ENCODE measurements at regions not wholly inside any gene's neighbourhood (a gene's known extent, or its start where the extent isn't known, plus 50 kb on each side); places are given as distances from the start of the nearest gene placed in this dataset.

DNA sequence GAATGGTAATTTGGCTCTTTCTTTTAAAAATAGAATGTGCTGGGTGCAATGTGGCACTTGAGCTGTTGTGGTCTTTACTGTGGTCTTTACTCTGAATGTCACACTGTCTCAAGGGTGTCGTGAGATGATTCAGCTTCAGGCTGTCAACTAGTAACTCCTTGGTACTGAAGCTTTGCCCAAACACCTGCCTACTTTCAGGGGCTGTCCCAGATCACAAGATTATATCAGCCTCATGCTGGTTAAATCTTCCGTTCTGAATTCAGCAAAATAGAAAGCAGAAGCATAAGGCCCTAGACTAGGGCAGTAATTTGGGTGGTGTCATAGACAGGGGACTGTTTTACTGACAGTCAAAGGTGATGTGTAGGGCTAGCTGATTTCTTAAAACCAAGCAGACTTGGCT is 110.9 kb downstream of the BAMBI start:
- Histone ChIP-seq H3K4me2 (ENCODE audit: low read depth, low read length) (no peak overlapping the region), H3K9me2 (replicated peaks; ENCODE audit: insufficient read depth, low read length) (no peaks in the 10 kb centered on the region), H3K27me3 (replicated peaks; ENCODE audit: insufficient read depth, low read length) (no peaks in the 10 kb centered on the region), H3K4me1 (ENCODE audit: low read length) (no peaks in the 10 kb centered on the region), H3K27ac (ENCODE audit: low read length) (no peak overlapping the region), H3K79me2 (ENCODE audit: low read length) (no peaks in the 10 kb centered on the region), H2AFZ (ENCODE audit: low read length) (no peak overlapping the region), H3K4me3 (ENCODE audit: low read length) (no peak overlapping the region), H3K9me3 (replicated peaks; ENCODE audit: insufficient read depth, low read length) (no peaks in the 10 kb centered on the region), H3K9ac (ENCODE audit: low read length) (no peak overlapping the region), H4K20me1 (ENCODE audit: insufficient read depth, low read length) (no peaks in the 10 kb centered on the region), H3K36me3 (replicated peaks; ENCODE audit: insufficient read depth, low read length) (no peaks in the 10 kb centered on the region), H3F3A (ENCODE audit: insufficient read depth, low read length) (no peaks in the 10 kb centered on the region)
- no peak for DNase-seq
- TF ChIP-seq EZH2phosphoT487 (IDR thresholded peaks at IDR 0.05; ENCODE audit: low read length): no peak
- no peak for TF ChIP-seq EZH2 (optimal IDR thresholded peaks at IDR 0.05; ENCODE audit: low read depth, low read length)
- TF ChIP-seq CTCF (IDR thresholded peaks at IDR 0.05; ENCODE audit: low read length): no peak

DNA sequence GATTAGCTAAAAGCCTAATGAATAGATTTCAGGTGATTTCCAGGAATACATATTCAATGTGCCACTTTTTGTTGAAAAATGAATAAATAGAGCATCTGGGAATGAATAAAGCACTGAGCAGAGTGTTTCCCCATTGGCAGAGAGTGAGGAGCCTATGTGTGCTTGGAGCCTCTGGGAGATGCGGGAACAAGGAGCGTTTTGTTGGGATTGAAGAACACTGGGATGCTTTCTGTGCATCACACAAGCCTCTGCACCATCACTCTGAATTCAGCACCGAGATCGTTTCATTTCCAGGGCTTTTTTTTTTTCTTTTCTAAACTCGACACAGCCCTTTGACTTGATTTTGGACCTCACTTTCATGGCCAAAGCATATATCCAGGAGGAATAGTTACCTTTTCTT is 111.4 kb downstream of the BAMBI start:
- H3K79me2 ChIP-seq (ENCODE audit: low read length): no peaks in the 10 kb centered on the region
- H3K9ac ChIP-seq (ENCODE audit: low read length): no peak overlapping the region
- no peaks in the 10 kb centered on the region for H3K36me3 ChIP-seq (replicated peaks; ENCODE audit: insufficient read depth, low read length)
- no peaks in the 10 kb centered on the region for H3K9me2 ChIP-seq (replicated peaks; ENCODE audit: insufficient read depth, low read length)
- H2AFZ ChIP-seq (ENCODE audit: low read length): no peak overlapping the region
- H3K9me3 ChIP-seq (replicated peaks; ENCODE audit: insufficient read depth, low read length): no peaks in the 10 kb centered on the region
- H3F3A ChIP-seq (ENCODE audit: insufficient read depth, low read length): no peaks in the 10 kb centered on the region
- no peak overlapping the region for H3K4me2 ChIP-seq (ENCODE audit: low read depth, low read length)
- DNase-seq: no peak
- H4K20me1 ChIP-seq (ENCODE audit: insufficient read depth, low read length): no peaks in the 10 kb centered on the region
- H3K4me3 ChIP-seq (ENCODE audit: low read length): no peak overlapping the region
- no peaks in the 10 kb centered on the region for H3K4me1 ChIP-seq (ENCODE audit: low read length)
- no peak overlapping the region for H3K27ac ChIP-seq (ENCODE audit: low read length)
- no peaks in the 10 kb centered on the region for H3K27me3 ChIP-seq (replicated peaks; ENCODE audit: insufficient read depth, low read length)
- TF ChIP-seq EZH2phosphoT487 (IDR thresholded peaks at IDR 0.05; ENCODE audit: low read length) (no peak), EZH2 (optimal IDR thresholded peaks at IDR 0.05; ENCODE audit: low read depth, low read length) (no peak), CTCF (IDR thresholded peaks at IDR 0.05; ENCODE audit: low read length) (no peak)

GRCh38 chr10:28790146-28790545 is 112.8 kb downstream of the BAMBI start:
- no peak overlapping the region for H3K9ac ChIP-seq (ENCODE audit: low read length)
- H3K36me3 ChIP-seq (replicated peaks; ENCODE audit: insufficient read depth, low read length): no peaks in the 10 kb centered on the region
- TF ChIP-seq EZH2 (optimal IDR thresholded peaks at IDR 0.05; ENCODE audit: low read depth, low read length) (no peak), CTCF (IDR thresholded peaks at IDR 0.05; ENCODE audit: low read length) (no peak), EZH2phosphoT487 (IDR thresholded peaks at IDR 0.05; ENCODE audit: low read length) (no peak)
- H3K27me3 ChIP-seq (replicated peaks; ENCODE audit: insufficient read depth, low read length): no peaks in the 10 kb centered on the region
- no peaks in the 10 kb centered on the region for H3K4me1 ChIP-seq (ENCODE audit: low read length)
- H3K79me2 ChIP-seq (ENCODE audit: low read length): no peaks in the 10 kb centered on the region
- no peak overlapping the region for H2AFZ ChIP-seq (ENCODE audit: low read length)
- H3K27ac ChIP-seq (ENCODE audit: low read length): no peak overlapping the region
- H3K9me3 ChIP-seq (replicated peaks; ENCODE audit: insufficient read depth, low read length): no peaks in the 10 kb centered on the region
- no peak for DNase-seq
- no peak overlapping the region for H3K4me3 ChIP-seq (ENCODE audit: low read length)
- no peaks in the 10 kb centered on the region for H4K20me1 ChIP-seq (ENCODE audit: insufficient read depth, low read length)
- no peaks in the 10 kb centered on the region for H3K9me2 ChIP-seq (replicated peaks; ENCODE audit: insufficient read depth, low read length)
- no peaks in the 10 kb centered on the region for H3F3A ChIP-seq (ENCODE audit: insufficient read depth, low read length)
- no peak overlapping the region for H3K4me2 ChIP-seq (ENCODE audit: low read depth, low read length)
